Kidney glomerular epithelial cell (primary cell): ENCODE measurements at regions not wholly inside any gene's neighbourhood (a gene's known extent, or its start where the extent isn't known, plus 50 kb on each side); places are given as distances from the start of the nearest gene placed in this dataset.

Experiments used
- DNase-seq: peaks from one replicate; lab custom pipeline; 2025; lab: John Stamatoyannopoulos, UW

DNA sequence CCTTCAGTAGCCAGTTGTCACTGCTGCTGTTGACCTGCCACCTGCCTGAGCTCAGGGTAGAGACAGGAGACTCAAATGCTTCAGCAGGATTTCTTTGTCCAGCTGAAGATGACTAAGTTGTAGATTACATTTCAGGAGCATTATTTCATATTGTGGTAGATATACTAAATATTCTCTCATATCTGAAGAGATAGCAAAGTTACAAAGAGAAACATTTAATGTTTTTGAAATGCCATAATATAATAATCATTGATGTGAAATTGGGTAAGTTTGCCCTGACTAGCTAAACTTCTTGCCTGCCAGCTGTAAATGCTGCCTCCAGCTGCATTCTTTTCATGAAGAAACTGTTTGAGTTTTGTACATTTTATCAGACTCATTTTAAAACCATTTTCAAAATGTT lies 247.6 kb upstream of the CNKSR2 start:
- DNase-seq = no peak

DNA sequence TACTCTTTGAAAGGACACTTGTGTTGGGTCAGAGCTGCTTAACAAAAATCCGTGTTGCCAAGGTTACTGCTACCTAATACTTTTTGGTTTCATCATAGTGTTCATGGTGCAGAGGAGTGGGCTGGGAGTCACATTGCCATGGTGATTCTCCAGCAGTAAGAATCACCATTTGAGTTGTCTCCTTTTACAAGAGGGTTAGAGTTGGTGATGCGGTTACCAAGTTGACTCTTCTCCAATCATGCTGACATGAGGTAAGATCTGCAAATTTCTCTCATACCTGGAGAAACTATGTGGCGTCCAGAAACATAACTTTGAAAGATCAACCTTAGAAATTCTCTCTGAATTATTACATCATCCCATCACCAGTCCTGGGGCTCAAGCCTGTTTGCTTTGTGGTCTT lies 242.9 kb upstream of the CNKSR2 start:
- no peak for DNase-seq

DNA sequence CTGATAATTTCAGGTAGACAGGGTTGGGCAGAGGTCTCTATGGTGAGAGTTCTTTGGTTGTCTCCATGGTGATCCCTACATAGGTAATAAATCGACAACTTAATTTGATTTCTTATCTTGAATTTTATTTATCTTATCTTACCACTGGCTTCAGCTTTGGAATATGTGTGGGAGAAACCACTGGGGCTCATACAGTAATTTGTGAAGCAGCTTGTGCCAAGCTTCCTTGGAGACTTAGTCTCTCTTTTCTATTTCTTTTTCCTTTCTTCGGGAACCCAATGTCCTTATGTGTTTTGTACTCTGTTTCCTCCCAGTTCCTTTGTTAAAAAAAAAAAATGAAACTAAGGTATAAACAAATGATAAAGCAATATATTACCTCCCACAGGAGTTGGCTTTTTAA lies 242.4 kb upstream of the CNKSR2 start:
- DNase-seq = no peak

DNA sequence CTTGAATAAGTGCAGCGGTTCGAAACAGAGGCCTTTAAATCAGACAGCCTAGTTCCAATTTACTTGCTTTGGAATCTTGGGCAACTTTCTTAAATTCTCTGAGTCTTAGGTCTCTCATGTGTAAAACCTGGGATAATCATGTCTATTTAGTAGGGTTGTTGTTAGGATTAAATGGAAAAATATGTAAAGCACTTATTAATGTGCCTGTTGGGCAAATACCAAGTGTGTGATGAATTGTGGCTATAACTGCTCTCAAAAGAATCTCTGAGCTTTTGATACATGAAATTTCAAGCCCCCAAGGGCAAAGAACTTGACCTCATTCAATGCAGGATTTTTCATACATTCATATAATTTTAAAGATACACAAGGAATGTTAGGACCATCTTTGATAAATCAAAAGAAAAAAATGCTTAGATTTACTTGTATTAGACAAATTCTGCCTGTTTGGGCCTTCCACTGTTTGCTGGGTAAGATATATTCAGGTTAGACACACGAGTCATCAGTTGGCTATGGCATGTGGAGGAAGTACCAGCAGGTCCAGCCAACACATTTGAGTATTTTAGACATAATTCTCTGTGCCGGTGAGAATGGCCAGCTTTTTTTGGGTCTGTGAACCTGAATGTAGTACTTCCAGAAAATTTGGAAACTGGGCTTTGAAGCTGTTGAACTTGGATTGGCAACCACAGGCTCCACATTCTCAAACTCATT lies 241.4 kb upstream of the CNKSR2 start:
- DNase-seq = no peak

DNA sequence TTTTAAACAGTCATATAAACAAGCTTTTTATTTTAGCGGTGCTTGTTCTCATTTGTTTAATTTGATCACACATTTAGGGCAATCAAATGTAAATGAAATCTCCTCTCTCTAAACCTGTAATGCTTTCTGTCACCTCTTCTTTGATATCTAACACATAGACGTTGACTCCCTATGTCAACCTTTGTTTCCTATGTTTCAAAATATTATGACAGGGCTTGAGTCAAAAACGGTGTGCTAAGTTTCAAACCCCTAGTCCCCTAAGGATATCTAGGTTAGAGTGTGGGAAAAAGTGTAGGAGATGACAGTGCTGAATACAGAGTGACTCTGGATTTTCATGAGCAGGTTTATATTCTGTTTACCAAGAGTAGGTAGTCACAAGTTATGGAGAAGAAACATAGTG lies 224.0 kb upstream of the CNKSR2 start:
- no peak for DNase-seq

DNA sequence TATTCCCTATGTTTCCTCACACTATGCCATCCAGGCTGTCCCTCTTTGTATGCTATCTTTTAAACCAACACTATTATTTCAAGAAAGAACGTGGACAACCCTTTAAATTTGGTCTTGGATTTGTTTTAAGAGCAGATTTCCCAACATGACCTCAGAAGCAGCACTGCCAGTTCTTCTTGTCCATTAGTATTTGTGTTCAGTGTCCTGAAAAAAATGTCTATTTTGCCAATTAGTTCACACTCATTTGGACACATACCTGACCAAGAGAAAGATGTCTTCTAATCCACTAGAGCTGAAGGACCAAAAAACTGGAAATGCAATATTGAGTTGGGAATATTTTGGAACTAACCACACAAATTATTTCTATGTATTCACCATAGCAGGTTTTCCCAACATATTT lies 223.2 kb upstream of the CNKSR2 start:
- DNase-seq = no peak

DNA sequence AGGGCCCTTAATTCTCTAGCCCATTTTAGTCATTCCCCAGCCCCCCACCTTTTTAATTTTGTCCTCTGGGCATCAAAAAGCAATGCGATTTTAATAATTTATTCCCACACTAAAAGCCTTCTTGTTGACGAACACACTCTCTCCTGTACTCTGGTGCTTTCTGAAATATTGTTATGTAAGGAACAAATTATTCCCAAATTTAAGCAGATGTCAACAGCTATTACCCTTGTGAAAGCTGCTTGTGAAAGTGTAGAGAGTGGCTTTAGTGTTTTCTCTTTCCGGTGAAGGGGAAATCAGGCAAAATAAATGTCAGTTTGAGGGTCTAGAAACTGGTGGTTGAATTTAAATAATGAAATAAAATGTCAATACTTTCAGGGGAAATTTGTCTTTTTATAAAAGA lies 221.2 kb upstream of the CNKSR2 start:
- DNase-seq = no peak

DNA sequence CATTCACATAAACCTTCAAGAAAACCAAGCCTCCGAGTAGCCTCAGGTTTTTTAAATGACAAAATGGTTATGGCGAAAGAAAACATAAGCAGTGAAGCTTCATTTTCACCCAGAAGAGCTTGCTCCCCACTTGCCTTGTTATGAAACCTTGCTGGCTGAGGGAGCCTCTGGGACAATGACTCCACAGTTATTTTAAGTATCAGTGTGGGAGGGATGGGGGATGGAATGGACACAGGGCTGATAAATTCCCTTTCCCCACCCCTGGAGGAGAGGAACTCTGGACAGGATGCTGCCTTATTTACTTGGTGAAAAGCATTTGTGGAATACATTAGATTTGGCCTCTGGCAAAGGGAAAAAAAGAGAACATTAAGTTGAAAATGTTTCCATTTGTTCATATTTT lies 220.7 kb upstream of the CNKSR2 start:
- DNase-seq = no peak

DNA sequence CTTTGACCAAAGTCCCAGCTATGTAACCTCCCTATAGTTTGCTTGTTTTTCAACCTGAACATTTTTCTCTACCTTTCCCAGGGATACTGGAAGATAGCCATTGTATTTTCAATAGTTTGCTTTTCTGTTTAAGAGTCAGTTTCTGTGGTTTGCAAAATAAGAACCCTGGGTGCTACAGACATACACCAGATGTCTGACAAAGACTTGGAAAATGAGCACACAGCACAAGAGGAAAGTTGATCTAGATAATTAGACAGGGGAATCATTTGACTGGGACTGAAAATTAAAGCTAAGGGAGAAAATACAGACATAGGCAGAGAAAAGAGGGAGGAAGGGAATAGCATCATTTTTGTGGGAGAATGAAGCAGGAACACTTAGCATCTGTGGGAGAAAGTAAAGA lies 218.3 kb upstream of the CNKSR2 start:
- no peak for DNase-seq

DNA sequence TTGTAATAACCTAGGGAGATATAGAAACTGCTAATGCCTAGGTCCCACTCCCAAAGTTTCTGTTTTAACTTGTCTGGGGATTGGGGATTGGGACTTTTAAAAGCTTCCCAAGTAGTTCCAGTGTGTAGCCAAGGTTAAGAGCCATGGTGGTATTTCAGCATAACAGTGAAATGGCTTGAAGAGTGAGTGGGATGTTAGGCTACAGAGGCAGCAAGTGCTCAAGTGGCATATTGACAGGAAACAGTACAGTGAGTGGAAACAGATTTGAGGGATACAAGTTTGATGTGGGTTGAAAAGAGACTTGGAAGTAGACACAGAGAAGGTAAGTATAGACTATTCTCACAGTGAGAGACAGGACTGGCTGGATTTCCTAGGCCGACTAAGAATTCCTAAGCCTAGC lies 217.6 kb upstream of the CNKSR2 start:
- DNase-seq = no peak

DNA sequence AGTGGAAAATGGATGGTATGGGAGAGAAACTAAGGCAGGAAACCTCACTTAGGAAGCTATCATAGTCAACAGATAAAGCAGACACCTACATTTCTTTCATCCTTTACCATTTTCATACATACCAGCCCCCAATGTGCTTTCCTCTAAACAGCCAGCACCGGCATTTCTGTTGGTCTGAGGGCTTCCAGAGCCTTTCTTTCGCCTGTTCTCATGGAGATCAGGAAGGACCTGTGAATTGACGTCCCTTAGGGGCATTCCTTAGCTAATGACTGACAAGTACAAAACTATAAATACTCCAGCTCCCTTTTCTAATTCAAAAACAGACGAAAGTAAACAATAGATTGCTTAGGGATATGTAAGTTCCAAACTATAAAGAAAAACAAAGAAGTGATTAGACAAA lies 215.5 kb upstream of the CNKSR2 start:
- DNase-seq = no peak

DNA sequence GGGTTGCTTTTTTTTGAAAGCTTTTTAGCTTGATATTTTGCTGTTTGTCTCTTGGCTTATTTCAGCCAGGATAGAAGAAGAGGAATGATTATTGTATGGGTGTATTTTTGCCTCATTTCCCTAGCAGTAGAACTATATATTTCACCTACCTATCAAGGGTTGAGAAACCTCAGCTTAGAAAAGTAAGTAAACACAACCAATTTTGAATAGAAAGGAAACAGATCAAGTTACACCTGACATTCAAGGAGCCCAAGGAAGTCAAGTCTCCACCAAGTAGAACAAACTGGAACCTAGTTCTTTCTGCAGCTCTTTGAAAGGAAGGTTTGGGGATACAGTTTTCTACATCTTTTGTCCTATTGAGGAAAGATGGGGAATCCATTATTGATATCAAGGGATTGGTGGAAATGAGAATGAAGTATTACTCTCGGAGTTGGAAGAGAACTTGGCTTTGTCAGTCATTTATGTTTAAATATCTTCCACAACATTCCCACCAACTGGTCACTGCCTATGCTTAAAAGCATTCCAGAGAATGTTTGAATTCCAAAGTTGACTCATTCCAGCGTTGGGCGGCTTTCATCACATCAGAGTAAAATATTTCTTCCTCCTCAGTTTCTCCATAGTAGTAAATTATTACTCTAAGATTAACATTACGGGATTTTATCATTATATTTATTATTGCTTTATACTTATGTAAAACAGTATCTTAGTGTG lies 207.8 kb upstream of the CNKSR2 start:
- DNase-seq = peak; percentile 33

DNA sequence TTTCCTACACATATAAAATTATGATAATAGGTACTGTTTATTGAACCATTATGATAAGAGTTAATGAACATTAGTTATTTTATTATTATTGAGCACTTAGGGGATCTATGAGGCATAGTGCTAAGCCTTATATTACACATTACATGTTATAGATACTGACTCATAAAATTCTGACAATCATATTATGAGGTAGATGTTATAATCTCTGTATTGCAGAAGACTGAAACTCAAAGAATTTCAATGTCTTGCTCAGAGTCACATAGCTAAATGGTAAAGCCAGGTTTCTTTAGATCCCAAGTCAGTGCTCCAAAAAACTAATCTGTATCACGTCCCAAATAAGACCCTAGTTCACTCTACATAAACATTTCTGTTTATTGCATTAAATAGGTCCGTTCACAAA lies 207.2 kb upstream of the CNKSR2 start:
- no peak for DNase-seq

DNA sequence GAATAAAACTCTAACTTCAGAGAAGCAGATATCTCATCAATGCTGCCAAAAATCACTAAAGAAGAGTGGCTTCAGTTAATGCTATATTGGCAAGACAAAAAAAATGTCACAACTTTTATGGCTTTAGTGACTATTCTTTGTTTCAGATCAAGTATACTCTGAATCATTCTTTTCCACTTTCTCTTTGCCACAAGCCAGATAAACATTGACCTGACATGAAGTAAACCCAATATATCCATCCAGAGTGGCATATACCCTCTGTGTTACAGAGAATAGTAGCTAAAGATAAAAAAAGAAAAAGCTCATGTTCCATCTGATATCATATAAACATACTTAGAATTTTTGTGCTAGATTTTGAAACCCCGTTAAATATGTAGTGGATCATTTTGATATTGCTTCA lies 206.7 kb upstream of the CNKSR2 start:
- no peak for DNase-seq

DNA sequence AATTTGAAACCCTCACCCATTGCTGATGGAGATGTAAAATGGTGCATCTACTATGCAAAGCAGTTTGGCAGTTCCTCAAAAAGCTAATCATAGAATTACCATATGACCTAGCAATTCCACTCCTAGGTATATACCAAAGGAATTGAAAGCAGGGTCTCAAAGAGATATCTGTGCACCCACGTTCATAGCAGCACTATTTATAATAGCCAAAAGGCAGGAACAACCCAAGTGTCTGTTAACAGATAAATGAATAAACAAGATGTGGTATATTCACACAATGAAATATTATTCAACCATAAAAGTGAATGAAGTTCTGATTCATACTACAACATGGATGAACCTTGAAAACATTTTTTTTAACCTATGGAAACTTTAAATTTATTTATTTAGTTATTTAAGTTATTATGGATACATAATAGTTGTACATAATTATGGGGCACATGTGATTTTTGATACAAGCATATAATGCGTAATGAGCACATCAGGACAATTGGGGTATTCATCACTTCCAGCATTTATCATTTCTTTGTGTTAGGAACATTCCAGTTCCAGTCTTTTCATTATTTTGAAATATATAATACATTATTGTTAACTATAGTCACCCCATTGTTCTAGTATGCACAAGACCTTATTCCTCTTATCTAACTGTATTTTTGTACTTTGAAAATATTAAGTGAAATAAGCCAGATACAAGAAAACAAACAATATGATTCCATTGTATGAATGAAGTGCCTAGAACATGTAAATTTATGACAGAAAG lies 205.6 kb upstream of the CNKSR2 start:
- no peak for DNase-seq

DNA sequence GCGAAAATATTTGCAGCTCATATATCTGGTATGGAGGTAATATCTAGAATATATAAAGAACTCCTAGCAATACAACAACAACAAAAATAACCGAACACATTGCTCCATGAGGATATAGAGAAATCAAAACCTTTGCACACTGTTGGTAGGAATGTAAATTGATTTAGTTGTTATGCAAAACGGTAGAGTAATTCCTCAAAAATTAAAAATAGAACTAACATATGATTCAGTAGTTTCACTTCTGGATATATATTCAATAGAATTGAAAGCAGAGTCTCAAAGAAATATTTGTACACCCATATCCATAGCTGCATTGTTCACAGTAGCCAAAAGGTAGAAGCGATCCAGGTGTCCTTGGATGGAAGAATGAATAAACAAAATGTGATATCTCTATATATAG lies 203.0 kb upstream of the CNKSR2 start:
- no peak for DNase-seq

DNA sequence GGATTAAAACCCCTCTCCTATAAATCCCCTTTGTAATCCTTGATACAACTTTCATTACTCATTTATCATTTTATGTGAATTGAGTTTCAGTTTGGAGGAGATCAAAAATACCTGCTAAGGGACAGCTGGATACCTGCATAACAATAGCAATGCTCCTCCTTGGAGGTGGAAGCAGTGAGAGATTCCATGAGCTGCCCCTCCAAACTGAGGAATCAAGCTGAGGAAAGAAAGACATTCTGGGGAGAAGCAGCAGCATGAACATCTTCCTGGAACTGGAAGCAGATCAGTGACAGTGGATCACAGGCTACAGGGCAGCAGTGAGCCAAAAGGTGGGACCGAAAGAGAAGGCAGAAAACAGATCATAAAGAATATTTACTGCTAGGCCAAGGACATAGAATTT lies 199.8 kb upstream of the CNKSR2 start:
- DNase-seq = no peak

DNA sequence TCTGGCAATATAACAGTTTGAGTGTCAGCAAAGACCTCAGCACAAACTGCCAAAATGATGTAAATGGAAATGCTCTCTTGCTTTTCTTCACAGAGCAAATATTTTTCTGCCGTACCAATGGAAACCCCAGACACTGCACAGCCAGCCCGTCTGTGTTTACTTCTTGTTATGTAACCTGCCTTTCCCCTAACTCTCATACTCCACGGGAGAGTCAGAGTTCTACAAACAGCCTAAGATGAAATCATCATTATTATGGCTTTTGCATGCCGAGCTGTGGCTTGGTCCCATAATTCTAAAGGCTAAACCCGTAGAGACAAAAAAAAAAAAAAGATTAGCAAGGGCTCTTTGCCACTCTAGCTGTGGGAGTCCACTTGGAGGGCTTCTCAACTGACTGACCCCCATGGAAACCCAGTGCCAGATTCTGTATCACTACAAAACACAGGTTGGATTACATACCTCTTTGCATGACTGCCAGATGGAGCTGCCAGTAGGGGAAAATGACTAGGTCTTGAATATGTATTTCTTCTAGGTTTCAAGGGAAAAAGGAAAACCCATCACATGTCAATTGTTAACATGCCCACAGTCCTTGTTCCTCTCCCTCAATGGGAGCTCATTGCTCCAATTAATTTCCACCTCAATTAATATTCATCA lies 197.2 kb upstream of the CNKSR2 start:
- DNase-seq = no peak

DNA sequence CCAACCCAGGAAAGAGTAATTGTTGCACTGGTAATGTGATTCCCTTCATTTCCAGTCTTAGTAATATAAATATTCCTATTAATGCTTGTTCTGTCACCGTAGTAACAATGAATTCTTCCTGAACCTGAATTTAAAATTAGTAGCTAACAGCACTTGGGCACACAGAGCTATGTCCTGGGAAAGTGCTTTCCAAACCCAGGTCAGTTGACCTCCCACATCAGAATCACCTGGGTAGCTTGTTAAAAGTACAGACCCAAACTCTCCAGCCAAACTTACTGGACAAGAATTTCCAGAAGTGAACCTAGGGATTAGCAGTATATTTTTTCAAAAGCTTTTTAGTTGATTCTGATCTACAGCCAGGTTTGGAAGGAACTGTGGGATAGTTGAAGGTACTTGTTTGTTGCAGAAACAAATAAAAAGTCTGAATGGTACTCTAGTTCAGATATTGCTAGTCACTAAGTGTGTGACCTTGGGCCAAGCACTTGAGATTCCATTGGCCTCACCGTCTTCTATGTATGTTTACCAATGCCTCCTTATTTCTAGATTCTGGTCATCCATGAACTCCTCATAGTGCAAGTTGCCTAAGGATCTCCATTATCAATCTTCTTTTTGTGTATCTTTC lies 192.9 kb upstream of the CNKSR2 start:
- DNase-seq = no peak

DNA sequence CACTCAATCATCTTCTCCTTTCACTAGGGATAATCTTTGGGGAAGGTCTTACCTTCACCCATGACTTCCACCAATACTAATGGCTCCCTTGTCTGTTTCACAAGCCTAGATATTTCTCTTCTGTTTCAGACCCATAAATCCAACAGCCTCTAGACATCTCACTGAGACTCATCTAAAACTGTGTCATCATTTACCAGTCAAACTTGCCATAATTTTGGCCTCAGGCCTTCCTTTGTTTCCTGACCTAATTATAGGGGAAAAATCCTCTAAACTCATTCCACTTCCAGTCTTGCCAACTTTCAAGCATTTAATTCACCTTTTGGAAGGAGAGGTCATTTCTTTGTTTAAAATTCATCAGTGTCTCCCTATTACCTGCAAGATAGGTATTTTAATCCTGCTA lies 181.0 kb upstream of the CNKSR2 start:
- no peak for DNase-seq

DNA sequence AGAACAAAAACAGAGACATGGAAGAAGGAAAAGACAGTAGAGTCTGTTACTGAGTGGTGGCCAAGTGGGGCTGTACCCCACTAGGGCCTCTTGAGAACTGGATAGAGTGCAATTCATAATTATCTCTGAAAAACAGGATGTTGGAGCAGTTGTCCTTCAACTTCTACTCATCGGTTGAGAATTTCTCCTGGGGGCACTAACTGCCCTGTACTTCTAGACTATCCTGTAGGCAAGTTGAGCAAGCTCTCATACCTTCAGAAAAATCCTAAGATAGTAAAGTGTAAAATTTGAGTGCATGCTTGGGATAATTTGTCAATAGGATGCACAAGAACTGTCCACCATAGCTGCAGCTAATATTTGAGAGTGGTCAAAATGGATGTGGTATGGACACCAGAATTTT lies 179.7 kb upstream of the CNKSR2 start:
- DNase-seq = no peak

DNA sequence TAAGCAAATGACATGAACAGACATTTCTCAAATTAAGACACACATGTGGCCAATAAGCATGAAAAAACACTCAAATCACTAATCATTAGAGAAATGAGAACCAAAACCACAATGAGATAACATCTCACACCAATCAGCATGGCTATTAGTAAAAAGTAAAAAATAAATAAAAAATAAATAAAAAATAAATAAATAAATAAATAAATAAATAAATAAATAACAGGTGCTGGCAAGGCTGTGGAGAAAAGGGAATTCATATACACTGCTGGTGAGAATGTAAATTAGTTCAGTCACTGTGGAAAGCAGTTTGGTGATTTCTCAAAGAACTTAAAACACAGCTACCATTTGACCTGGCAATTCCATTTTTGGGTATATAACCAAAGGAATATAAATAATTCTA lies 167.1 kb upstream of the CNKSR2 start:
- DNase-seq = no peak
